GM12878 (cell line): ENCODE measurements at regions not wholly inside any gene's neighbourhood (a gene's known extent, or its start where the extent isn't known, plus 50 kb on each side); places are given as distances from the start of the nearest gene placed in this dataset.

Source experiments
- ATAC-seq: fragments of 200-7000 bp; cut with Tn5 transposase; 3 replicates; pipeline ENCODE4 v1.9.1; 2020; ENCODE audit warnings: mild to moderate bottlenecking, moderate library complexity
- BruUV-seq: library from RNA; stranded (reverse); fragments of 400-500 nt; replicated peaks from 2 replicates; lab custom pipeline; 2021; lab: Mats Ljungman, UMichigan
- CTCF ChIA-PET: fragments of 300-600 bp; sonication (Branson Sonifier 250); formaldehyde crosslinking; extraction: SDS; loops from one replicate; lab custom pipeline; 2021; ENCODE audit warnings: inconsistent platforms; lab: Yijun Ruan, JAX
- POLR2A ChIA-PET: fragments of 350-600 bp; formaldehyde crosslinking; extraction: SDS; loops from one replicate; lab custom pipeline; 2021; ENCODE audit warnings: inconsistent platforms; lab: Charles Lee
- RAD21 ChIA-PET: fragments of 300-600 bp; sonication (Branson Sonifier 250); formaldehyde crosslinking; loops from one replicate; lab custom pipeline; 2023; ENCODE audit warnings: antibody characterized with exemption; ENCODE audit not compliant: unreplicated experiment; lab: Charles Lee
- SMC1A ChIA-PET: fragments of 300-600 bp; sonication (Branson Sonifier 250); formaldehyde crosslinking; loops from one replicate; lab custom pipeline; 2023; ENCODE audit not compliant: unreplicated experiment, uncharacterized antibody; lab: Charles Lee
- DNase-seq: peaks from one replicate; pipeline ENCODE4 v3.0.0-alpha.2; 2011; ENCODE audit warnings: low read depth, low spot score
- FAIRE-seq: peaks from 3 replicates; lab custom pipeline; 2011; peaks lifted over from hg19 to GRCh38; lab: Jason Lieb, UNC
- H2AFZ ChIP-seq: 2 replicates; pipeline ENCODE4 v1.6.0; 2011; ENCODE audit warnings: low read depth, low read length, control low read depth; ENCODE audit not compliant: control insufficient read depth
- H3K27ac ChIP-seq: 2 replicates; pipeline ENCODE4 v1.5.1; 2011; ENCODE audit warnings: control low read depth; ENCODE audit not compliant: control insufficient read depth, insufficient read depth
- H3K27me3 ChIP-seq, 2 experiments: replicated peaks in 1 of 2; 2 replicates each; pipeline versions ENCODE4 v1.6.0 to v1.6.1; 2011; ENCODE audit warnings: low read length in 1 of 2; ENCODE audit not compliant: control insufficient read depth in 2 of 2, insufficient read depth in 2 of 2
- H3K36me3 ChIP-seq, 2 experiments: 2 replicates each; pipeline ENCODE4 v1.5.1; 2011; ENCODE audit warnings: low read length in 1 of 2; ENCODE audit not compliant: control insufficient read depth in 2 of 2, insufficient read depth in 2 of 2
- H3K4me1 ChIP-seq: 2 replicates; pipeline ENCODE4 v1.6.1; 2011; ENCODE audit warnings: mild to moderate bottlenecking, low read length, moderate library complexity, mixed read lengths; ENCODE audit not compliant: control insufficient read depth, insufficient read depth
- H3K4me2 ChIP-seq: 2 replicates; pipeline ENCODE4 v1.6.0; 2011; ENCODE audit warnings: control low read depth; ENCODE audit not compliant: control insufficient read depth, insufficient read depth
- H3K4me3 ChIP-seq: fragments of 200-600 bp; sonication (generic); 2 replicates; pipeline ENCODE4 v1.5.1; 2016
- H3K79me2 ChIP-seq: 2 replicates; pipeline ENCODE4 v1.6.0; 2011; ENCODE audit warnings: low read length; ENCODE audit not compliant: control insufficient read depth, insufficient read depth
- H3K9ac ChIP-seq: 2 replicates; pipeline ENCODE4 v1.8.0; 2011; ENCODE audit warnings: low read length, control low read depth, mixed read lengths; ENCODE audit not compliant: control insufficient read depth, insufficient read depth
- H3K9me3 ChIP-seq: replicated peaks from 3 replicates; pipeline ENCODE4 v1.5.1; 2011; ENCODE audit warnings: mild to moderate bottlenecking, low read length; ENCODE audit not compliant: control insufficient read depth, insufficient read depth
- H4K20me1 ChIP-seq: 2 replicates; pipeline ENCODE4 v1.6.0; 2011; ENCODE audit not compliant: control insufficient read depth, insufficient read depth
- BRCA1 ChIP-seq: IDR thresholded peaks from 2 replicates; pipeline ENCODE4 v1.6.1; 2011; ENCODE audit warnings: low read depth, low read length, improper control_type of control experiment
- CBX5 ChIP-seq: sonication (generic); IDR thresholded peaks from 2 replicates; pipeline ENCODE4 v1.6.1; 2016; ENCODE audit warnings: low read depth, moderate library complexity, mild to moderate bottlenecking, inconsistent platforms
- EGR1 ChIP-seq, 2 experiments: IDR thresholded peaks; 1 replicate in 1 of 2; 2 replicates in 1 of 2; pipeline ENCODE4 v1.6.1; 2011 to 2012; ENCODE audit warnings: low read depth in 2 of 2, low read length in 2 of 2, borderline replicate concordance in 1 of 2, mild to moderate bottlenecking in 1 of 2, moderate library complexity in 1 of 2
- EP300 ChIP-seq, 2 experiments: fragments of 150-350 bp in 1 of 2; IDR thresholded peaks; 2 replicates each; pipeline ENCODE4 v1.6.1; 2011 to 2012; ENCODE audit warnings: low read depth in 2 of 2, low read length in 2 of 2, borderline replicate concordance in 1 of 2, improper control_type of control experiment in 1 of 2, inconsistent platforms in 1 of 2; ENCODE audit not compliant: control insufficient read depth in 1 of 2
- ESRRA ChIP-seq: IDR thresholded peaks from 2 replicates; pipeline ENCODE4 v1.6.1; 2012; ENCODE audit warnings: mild to moderate bottlenecking, low read length, improper control_type of control experiment
- FOXM1 ChIP-seq: IDR thresholded peaks from 2 replicates; pipeline ENCODE4 v1.6.1; 2012; ENCODE audit warnings: low read depth, mild to moderate bottlenecking, inconsistent platforms, low read length, moderate library complexity
- IKZF1 ChIP-seq: fragments of 450-650 bp; conservative IDR thresholded peaks from 2 replicates; pipeline ENCODE4 v1.6.1; 2017; ENCODE audit warnings: antibody characterized with exemption, mild to moderate bottlenecking
- MTA3 ChIP-seq: IDR thresholded peaks from 2 replicates; pipeline ENCODE4 v1.6.1; 2012; ENCODE audit warnings: low read length, inconsistent platforms, borderline replicate concordance
- MYB ChIP-seq: fragments of 150-350 bp; IDR thresholded peaks from 2 replicates; pipeline ENCODE4 v1.6.1; 2014; ENCODE audit warnings: mild to moderate bottlenecking, low read depth, low read length, borderline replicate concordance
- NFYB ChIP-seq: IDR thresholded peaks from 2 replicates; pipeline ENCODE4 v1.6.1; 2011; ENCODE audit warnings: low read depth, mild to moderate bottlenecking, low read length, improper control_type of control experiment, moderate library complexity; ENCODE audit not compliant: insufficient read depth
- PAX5 ChIP-seq: IDR thresholded peaks from 2 replicates; pipeline ENCODE4 v1.6.1; 2011; ENCODE audit warnings: low read depth, low read length, borderline replicate concordance
- POLR2AphosphoS5 ChIP-seq: IDR thresholded peaks from 2 replicates; pipeline ENCODE4 v1.6.1; 2011; ENCODE audit warnings: mild to moderate bottlenecking, low read length, inconsistent platforms
- RBBP5 ChIP-seq: fragments of 200-600 bp; sonication (generic); conservative IDR thresholded peaks from 2 replicates; pipeline ENCODE4 v1.6.1; 2016
- SREBF1 ChIP-seq: IDR thresholded peaks from 2 replicates; pipeline ENCODE4 v1.6.1; 2012; ENCODE audit warnings: mild to moderate bottlenecking, low read length
- SUZ12 ChIP-seq: fragments of 200-600 bp; sonication (generic); IDR thresholded peaks from one replicate; pipeline ENCODE4 v1.6.1; 2018; ENCODE audit warnings: antibody characterized with exemption, mild to moderate bottlenecking; ENCODE audit not compliant: unreplicated experiment
- in situ Hi-C: fragments of 300-500 bp; cut with MboI; formaldehyde crosslinking; loops from 9 replicates; pipeline ENCODE4 v1.14.3; 2018; ENCODE audit warnings: mixed read lengths
- intact Hi-C: fragments of 100-400 bp; cut with micrococcal nuclease; formaldehyde crosslinking; loops from one replicate; pipeline ENCODE4 v1.14.2; 2022; ENCODE audit not compliant: unreplicated experiment
- TF ChIP-seq, protein P1 (sequence below): fragments of 150-350 bp; IDR thresholded peaks from 2 replicates; pipeline ENCODE4 v1.6.1; 2016; ENCODE audit warnings: low read depth, low read length
- TF ChIP-seq, protein P2 (sequence below): IDR thresholded peaks from 2 replicates; pipeline ENCODE4 v1.6.1; 2012; ENCODE audit warnings: low read length, inconsistent platforms
- TF ChIP-seq, protein P3 (sequence below): fragments of 450-650 bp; IDR thresholded peaks from 2 replicates; pipeline ENCODE4 v1.6.1; 2017; ENCODE audit warnings: mild to moderate bottlenecking, moderate library complexity

DNA sequence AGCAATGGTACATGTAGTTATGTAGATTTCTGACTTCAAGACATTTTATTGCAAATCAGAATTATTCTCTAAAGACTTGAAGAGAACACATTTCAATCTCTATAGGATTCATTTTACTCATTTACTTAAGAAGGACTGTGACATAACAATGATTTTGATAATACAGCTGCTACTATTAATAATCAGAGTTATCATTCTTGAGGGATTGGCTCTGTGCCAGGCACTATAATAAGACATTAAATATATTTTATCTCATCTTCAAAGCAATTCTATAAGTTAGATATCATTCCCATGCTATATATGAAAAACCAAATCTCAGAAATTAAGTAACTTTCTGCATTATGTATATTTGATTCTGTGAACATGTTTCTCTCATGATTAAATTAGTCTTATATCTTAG lies 103.7 kb upstream of the CALCR start:
- no peak overlapping the region for H3K4me3 ChIP-seq
- DNase-seq (no peak), ATAC-seq (no peak), FAIRE-seq (no peak)
- ChIA-PET RAD21 (no interaction called here), CTCF (no interaction called here), POLR2A (no interaction called here), SMC1A (no interaction called here)
- in situ Hi-C loops, result no loop called here
- no peak overlapping the region for H3K9ac ChIP-seq
- H3K4me1 ChIP-seq, result no peaks in the 10 kb centered on the region
- H2AFZ ChIP-seq, result no peak overlapping the region
- no peaks in the 10 kb centered on the region for H3K9me3 ChIP-seq
- H3K79me2 ChIP-seq, result no peaks in the 10 kb centered on the region
- TF ChIP-seq MTA3 (no peak), ESRRA (no peak), SREBF1 (no peak), NFYB (no peak), EP300 (IDR thresholded peaks at IDR 0.05; ENCODE audit: borderline replicate concordance in 1 of 2, control insufficient read depth in 1 of 2, low read depth in 2 of 2, low read length in 2 of 2) (no peak), BRCA1 (no peak), PAX5 (no peak), CBX5 (no peak), EGR1 (IDR thresholded peaks at IDR 0.05; ENCODE audit: borderline replicate concordance in 1 of 2, low read depth in 2 of 2, low read length in 2 of 2) (no peak), RBBP5 (no peak), IKZF1 (no peak), FOXM1 (no peak), POLR2AphosphoS5 (no peak), SUZ12 (no peak), MYB (no peak)
- TF ChIP-seq, protein P1, sequence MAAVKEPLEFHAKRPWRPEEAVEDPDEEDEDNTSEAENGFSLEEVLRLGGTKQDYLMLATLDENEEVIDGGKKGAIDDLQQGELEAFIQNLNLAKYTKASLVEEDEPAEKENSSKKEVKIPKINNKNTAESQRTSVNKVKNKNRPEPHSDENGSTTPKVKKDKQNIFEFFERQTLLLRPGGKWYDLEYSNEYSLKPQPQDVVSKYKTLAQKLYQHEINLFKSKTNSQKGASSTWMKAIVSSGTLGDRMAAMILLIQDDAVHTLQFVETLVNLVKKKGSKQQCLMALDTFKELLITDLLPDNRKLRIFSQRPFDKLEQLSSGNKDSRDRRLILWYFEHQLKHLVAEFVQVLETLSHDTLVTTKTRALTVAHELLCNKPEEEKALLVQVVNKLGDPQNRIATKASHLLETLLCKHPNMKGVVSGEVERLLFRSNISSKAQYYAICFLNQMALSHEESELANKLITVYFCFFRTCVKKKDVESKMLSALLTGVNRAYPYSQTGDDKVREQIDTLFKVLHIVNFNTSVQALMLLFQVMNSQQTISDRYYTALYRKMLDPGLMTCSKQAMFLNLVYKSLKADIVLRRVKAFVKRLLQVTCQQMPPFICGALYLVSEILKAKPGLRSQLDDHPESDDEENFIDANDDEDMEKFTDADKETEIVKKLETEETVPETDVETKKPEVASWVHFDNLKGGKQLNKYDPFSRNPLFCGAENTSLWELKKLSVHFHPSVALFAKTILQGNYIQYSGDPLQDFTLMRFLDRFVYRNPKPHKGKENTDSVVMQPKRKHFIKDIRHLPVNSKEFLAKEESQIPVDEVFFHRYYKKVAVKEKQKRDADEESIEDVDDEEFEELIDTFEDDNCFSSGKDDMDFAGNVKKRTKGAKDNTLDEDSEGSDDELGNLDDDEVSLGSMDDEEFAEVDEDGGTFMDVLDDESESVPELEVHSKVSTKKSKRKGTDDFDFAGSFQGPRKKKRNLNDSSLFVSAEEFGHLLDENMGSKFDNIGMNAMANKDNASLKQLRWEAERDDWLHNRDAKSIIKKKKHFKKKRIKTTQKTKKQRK, result no peak
- TF ChIP-seq, protein P2, sequence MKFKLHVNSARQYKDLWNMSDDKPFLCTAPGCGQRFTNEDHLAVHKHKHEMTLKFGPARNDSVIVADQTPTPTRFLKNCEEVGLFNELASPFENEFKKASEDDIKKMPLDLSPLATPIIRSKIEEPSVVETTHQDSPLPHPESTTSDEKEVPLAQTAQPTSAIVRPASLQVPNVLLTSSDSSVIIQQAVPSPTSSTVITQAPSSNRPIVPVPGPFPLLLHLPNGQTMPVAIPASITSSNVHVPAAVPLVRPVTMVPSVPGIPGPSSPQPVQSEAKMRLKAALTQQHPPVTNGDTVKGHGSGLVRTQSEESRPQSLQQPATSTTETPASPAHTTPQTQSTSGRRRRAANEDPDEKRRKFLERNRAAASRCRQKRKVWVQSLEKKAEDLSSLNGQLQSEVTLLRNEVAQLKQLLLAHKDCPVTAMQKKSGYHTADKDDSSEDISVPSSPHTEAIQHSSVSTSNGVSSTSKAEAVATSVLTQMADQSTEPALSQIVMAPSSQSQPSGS, result no peak
- TF ChIP-seq, protein P3, sequence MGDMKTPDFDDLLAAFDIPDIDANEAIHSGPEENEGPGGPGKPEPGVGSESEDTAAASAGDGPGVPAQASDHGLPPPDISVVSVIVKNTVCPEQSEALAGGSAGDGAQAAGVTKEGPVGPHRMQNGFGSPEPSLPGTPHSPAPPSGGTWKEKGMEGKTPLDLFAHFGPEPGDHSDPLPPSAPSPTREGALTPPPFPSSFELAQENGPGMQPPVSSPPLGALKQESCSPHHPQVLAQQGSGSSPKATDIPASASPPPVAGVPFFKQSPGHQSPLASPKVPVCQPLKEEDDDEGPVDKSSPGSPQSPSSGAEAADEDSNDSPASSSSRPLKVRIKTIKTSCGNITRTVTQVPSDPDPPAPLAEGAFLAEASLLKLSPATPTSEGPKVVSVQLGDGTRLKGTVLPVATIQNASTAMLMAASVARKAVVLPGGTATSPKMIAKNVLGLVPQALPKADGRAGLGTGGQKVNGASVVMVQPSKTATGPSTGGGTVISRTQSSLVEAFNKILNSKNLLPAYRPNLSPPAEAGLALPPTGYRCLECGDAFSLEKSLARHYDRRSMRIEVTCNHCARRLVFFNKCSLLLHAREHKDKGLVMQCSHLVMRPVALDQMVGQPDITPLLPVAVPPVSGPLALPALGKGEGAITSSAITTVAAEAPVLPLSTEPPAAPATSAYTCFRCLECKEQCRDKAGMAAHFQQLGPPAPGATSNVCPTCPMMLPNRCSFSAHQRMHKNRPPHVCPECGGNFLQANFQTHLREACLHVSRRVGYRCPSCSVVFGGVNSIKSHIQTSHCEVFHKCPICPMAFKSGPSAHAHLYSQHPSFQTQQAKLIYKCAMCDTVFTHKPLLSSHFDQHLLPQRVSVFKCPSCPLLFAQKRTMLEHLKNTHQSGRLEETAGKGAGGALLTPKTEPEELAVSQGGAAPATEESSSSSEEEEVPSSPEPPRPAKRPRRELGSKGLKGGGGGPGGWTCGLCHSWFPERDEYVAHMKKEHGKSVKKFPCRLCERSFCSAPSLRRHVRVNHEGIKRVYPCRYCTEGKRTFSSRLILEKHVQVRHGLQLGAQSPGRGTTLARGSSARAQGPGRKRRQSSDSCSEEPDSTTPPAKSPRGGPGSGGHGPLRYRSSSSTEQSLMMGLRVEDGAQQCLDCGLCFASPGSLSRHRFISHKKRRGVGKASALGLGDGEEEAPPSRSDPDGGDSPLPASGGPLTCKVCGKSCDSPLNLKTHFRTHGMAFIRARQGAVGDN, result no peak
- H4K20me1 ChIP-seq, result no peaks in the 10 kb centered on the region
- no peak overlapping the region for H3K27ac ChIP-seq
- intact Hi-C loops, result no loop called here
- no TSS peak for BruUV-seq
- H3K27me3 ChIP-seq, result no peaks in the 10 kb centered on the region
- H3K4me2 ChIP-seq, result no peak overlapping the region
- H3K36me3 ChIP-seq, result no peaks in the 10 kb centered on the region
